ENCODE measurements at regions not wholly inside any gene's neighbourhood (a gene's known extent, or its start where the extent isn't known, plus 50 kb on each side); places are given as distances from the start of the nearest gene placed in this dataset.

DNA sequence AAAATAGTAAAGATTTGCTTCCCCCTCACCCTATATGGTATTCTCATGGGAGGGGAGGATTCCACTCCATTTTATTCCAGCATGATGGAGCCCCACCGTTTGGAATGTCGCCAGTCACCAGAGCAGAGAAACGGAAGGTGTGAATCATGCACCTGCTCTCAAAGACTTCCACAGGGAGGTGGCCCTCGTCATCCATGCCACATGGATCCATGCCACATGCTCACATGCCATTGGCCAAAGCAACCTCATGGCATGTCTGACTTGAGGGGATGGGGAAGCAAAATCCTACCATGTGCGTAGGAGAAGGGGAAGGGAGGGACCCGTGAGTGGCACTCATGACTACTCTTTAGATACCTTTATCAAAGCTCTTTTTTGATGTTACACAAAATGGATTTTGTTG, 256.0 kb downstream of the SKAP2 start:
- TF ChIP-seq, protein P1, sequence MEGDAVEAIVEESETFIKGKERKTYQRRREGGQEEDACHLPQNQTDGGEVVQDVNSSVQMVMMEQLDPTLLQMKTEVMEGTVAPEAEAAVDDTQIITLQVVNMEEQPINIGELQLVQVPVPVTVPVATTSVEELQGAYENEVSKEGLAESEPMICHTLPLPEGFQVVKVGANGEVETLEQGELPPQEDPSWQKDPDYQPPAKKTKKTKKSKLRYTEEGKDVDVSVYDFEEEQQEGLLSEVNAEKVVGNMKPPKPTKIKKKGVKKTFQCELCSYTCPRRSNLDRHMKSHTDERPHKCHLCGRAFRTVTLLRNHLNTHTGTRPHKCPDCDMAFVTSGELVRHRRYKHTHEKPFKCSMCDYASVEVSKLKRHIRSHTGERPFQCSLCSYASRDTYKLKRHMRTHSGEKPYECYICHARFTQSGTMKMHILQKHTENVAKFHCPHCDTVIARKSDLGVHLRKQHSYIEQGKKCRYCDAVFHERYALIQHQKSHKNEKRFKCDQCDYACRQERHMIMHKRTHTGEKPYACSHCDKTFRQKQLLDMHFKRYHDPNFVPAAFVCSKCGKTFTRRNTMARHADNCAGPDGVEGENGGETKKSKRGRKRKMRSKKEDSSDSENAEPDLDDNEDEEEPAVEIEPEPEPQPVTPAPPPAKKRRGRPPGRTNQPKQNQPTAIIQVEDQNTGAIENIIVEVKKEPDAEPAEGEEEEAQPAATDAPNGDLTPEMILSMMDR (IDR thresholded peaks at IDR 0.05), result no peak
- no peak for TF ChIP-seq EZH2 (IDR thresholded peaks at IDR 0.05)

Measured in neural progenitor cell (in vitro differentiated cells).